Smooth muscle cell (in vitro differentiated cells): ENCODE measurements at regions not wholly inside any gene's neighbourhood (a gene's known extent, or its start where the extent isn't known, plus 50 kb on each side); places are given as distances from the start of the nearest gene placed in this dataset.

Experiments
- DNase-seq: peaks from one replicate; lab custom pipeline; 2025; ENCODE audit not compliant: unreplicated experiment; lab: John Stamatoyannopoulos, UW
- H2AFZ ChIP-seq: fragments of 200-600 bp; sonication (generic); 2 replicates; pipeline ENCODE4 v1.6.0; 2016; ENCODE audit warnings: antibody characterized with exemption, low read depth, mild to moderate bottlenecking
- H3F3A ChIP-seq: fragments of 200-600 bp; sonication (generic); 2 replicates; pipeline ENCODE4 v1.6.0; 2017; ENCODE audit warnings: antibody characterized with exemption, low read depth
- H3K27ac ChIP-seq: fragments of 200-600 bp; sonication (generic); 2 replicates; pipeline ENCODE4 v1.5.1; 2016; ENCODE audit warnings: low read depth, mild to moderate bottlenecking
- H3K27me3 ChIP-seq: fragments of 200-600 bp; sonication (generic); 2 replicates; pipeline ENCODE4 v1.6.1; 2016; ENCODE audit warnings: low read depth, mild to moderate bottlenecking
- H3K36me3 ChIP-seq: fragments of 200-600 bp; sonication (generic); 2 replicates; pipeline ENCODE4 v1.5.1; 2016; ENCODE audit warnings: low read depth
- H3K4me1 ChIP-seq: fragments of 200-600 bp; sonication (generic); 2 replicates; pipeline ENCODE4 v1.5.1; 2016; ENCODE audit warnings: low read depth
- H3K4me2 ChIP-seq: fragments of 200-600 bp; sonication (generic); 2 replicates; pipeline ENCODE4 v1.6.0; 2016; ENCODE audit warnings: mild to moderate bottlenecking
- H3K4me3 ChIP-seq: fragments of 200-600 bp; sonication (generic); 2 replicates; pipeline ENCODE4 v1.5.1; 2016; ENCODE audit warnings: mild to moderate bottlenecking
- H3K79me2 ChIP-seq: fragments of 200-600 bp; sonication (generic); 2 replicates; pipeline ENCODE4 v1.6.0; 2016; ENCODE audit warnings: low read depth, mild to moderate bottlenecking
- H3K9ac ChIP-seq: fragments of 200-600 bp; sonication (generic); 2 replicates; pipeline ENCODE4 v1.6.0; 2016; ENCODE audit warnings: low read depth
- H3K9me3 ChIP-seq: fragments of 200-600 bp; sonication (generic); replicated peaks from 2 replicates; pipeline ENCODE4 v1.5.1; 2016; ENCODE audit warnings: low read depth
- H4K20me1 ChIP-seq: fragments of 200-600 bp; sonication (generic); 2 replicates; pipeline ENCODE4 v1.6.0; 2016; ENCODE audit warnings: low read depth
- WGBS: methylation state at CpG from one replicate; pipeline ENCODE4 v1.1.7; 2016; ENCODE audit warnings: low lambda C conversion rate; 5-methylcytosine and 5-hydroxymethylcytosine counted together
- TF ChIP-seq, protein P1 (sequence below): fragments of 200-600 bp; sonication (generic); IDR thresholded peaks from 2 replicates; pipeline ENCODE4 v1.5.1; 2017; ENCODE audit warnings: borderline replicate concordance, mild to moderate bottlenecking, antibody characterized with exemption; ENCODE audit not compliant: insufficient read depth, poor library complexity, severe bottlenecking

DNA sequence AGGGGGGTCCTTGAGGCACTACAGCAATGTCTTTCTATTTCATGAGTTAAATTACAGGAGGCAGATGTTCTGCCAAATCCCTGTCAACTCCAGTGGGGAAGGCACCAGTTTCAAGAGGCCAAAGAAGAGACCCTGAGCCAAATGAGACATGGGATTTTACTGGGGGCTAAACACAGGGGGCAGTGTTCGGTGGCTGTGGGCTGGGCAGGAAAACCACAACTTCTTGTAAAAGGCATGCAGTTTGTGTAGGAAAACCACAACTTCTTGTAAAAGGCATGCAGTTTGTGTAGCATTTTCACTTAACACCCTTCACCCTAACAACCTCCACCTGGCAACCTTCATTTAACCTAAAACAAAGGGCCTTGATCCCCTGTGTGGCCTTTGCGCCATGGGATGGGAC is 61.0 kb downstream of the POLR2M start:
- H3K4me1 ChIP-seq = no peaks in the 10 kb centered on the region
- no peaks in the 10 kb centered on the region for H3K27me3 ChIP-seq
- H4K20me1 ChIP-seq = no peaks in the 10 kb centered on the region
- DNase-seq = no peak
- no peaks in the 10 kb centered on the region for H3F3A ChIP-seq
- H2AFZ ChIP-seq = no peak overlapping the region
- no peaks in the 10 kb centered on the region for H3K79me2 ChIP-seq
- H3K9me3 ChIP-seq = no peaks in the 10 kb centered on the region
- TF ChIP-seq, protein P1, sequence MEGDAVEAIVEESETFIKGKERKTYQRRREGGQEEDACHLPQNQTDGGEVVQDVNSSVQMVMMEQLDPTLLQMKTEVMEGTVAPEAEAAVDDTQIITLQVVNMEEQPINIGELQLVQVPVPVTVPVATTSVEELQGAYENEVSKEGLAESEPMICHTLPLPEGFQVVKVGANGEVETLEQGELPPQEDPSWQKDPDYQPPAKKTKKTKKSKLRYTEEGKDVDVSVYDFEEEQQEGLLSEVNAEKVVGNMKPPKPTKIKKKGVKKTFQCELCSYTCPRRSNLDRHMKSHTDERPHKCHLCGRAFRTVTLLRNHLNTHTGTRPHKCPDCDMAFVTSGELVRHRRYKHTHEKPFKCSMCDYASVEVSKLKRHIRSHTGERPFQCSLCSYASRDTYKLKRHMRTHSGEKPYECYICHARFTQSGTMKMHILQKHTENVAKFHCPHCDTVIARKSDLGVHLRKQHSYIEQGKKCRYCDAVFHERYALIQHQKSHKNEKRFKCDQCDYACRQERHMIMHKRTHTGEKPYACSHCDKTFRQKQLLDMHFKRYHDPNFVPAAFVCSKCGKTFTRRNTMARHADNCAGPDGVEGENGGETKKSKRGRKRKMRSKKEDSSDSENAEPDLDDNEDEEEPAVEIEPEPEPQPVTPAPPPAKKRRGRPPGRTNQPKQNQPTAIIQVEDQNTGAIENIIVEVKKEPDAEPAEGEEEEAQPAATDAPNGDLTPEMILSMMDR = no peak
- H3K36me3 ChIP-seq = no peaks in the 10 kb centered on the region
- WGBS = 80% methylated on average over 2 of the region's 2 CpGs
- no peak overlapping the region for H3K27ac ChIP-seq
- H3K4me3 ChIP-seq = no peak overlapping the region
- H3K4me2 ChIP-seq = no peak overlapping the region
- H3K9ac ChIP-seq = no peak overlapping the region

DNA sequence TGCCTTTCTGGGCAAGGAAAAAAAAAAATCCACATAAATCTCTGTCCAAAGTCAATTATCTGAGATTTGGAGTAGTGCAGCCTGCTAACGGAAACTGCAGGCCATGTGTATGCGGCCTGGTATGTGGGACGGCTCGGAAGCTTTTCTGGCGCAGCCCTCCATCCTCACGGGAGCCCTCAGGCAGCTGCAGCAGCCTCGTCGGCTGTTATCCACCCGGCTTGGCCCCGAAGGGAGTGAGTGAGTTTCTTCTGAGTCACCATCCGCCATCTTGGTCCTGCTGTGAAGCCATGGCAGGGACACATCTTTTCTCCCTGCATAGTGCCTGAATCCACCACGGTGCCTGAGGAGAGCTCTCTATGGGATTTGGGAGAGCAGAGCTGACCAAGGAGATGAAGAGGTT is 62.8 kb downstream of the POLR2M start:
- no peaks in the 10 kb centered on the region for H3K4me1 ChIP-seq
- no peaks in the 10 kb centered on the region for H3K27me3 ChIP-seq
- H3K9me3 ChIP-seq = no peaks in the 10 kb centered on the region
- 61% methylated on average over 12 of the region's 12 CpGs for WGBS
- H3K36me3 ChIP-seq = no peaks in the 10 kb centered on the region
- no peaks in the 10 kb centered on the region for H3K79me2 ChIP-seq
- TF ChIP-seq, protein P1 = no peak
- H3K4me3 ChIP-seq = no peak overlapping the region
- H3K27ac ChIP-seq = no peak overlapping the region
- no peaks in the 10 kb centered on the region for H3F3A ChIP-seq
- no peak overlapping the region for H2AFZ ChIP-seq
- H4K20me1 ChIP-seq = no peaks in the 10 kb centered on the region
- DNase-seq = no peak
- H3K4me2 ChIP-seq = no peak overlapping the region
- H3K9ac ChIP-seq = no peak overlapping the region

DNA sequence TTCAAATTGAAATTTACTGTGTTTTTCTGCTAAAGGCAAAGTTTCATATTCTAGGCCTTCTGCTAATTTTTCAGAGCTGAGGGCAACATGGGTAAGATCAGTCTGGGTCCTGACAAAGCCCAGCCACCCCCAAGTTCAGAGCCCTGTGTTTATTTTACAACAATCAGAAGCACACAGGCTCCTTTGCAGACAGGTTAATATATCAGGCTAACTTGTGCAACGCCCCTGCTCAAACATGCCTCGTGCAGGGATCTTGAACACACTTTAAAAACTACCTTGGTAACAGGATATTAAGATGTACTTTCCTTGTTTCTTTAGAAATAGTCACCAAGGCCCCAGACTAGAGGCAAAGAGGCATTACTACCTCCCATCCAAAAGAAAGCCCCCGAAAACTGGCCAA is 64.0 kb downstream of the POLR2M start:
- H3K4me3 ChIP-seq = no peak overlapping the region
- no peak overlapping the region for H3K4me2 ChIP-seq
- no peak overlapping the region for H3K9ac ChIP-seq
- TF ChIP-seq, protein P1 = no peak
- no peak for DNase-seq
- H3K9me3 ChIP-seq = no peaks in the 10 kb centered on the region
- H3K27ac ChIP-seq = no peak overlapping the region
- no peaks in the 10 kb centered on the region for H3K27me3 ChIP-seq
- H3F3A ChIP-seq = no peaks in the 10 kb centered on the region
- no peaks in the 10 kb centered on the region for H3K36me3 ChIP-seq
- WGBS = 88% methylated on average over 3 of the region's 3 CpGs
- H4K20me1 ChIP-seq = no peaks in the 10 kb centered on the region
- no peaks in the 10 kb centered on the region for H3K4me1 ChIP-seq
- H2AFZ ChIP-seq = no peak overlapping the region
- H3K79me2 ChIP-seq = no peaks in the 10 kb centered on the region

DNA sequence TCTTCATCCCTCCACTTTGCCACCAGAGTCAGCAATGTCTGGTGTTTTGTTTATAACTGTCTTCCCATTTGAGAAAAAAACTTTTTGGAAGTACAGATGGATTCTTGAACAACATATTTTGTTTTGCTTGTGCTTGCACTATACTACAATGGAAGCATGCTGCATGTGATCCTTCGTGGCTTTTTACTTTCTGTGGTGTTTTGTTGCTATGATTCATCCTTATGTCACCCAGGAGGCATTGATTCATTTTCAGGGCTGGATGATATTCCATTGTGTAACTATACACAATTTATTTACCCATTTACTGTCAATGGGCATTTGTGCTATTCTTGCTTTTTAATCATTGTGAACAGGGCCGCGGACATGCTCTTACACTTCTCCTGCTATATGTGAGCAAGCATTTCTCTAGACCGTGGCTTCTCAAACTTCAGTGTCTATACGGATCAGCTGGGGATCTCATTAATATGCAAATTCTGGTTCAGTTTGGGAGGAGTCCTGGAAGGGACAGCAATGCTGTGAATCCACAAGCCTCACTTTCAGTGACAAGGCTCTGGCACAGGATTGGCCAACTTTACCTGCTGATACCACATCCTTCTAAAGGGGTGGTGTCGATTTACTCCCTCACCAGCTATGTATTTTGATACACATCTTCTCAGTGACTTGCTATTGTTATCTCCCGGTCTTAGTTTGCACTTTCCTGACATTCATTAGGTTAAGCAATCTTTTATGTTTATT is 65.9 kb downstream of the POLR2M start:
- H3K4me1 ChIP-seq = peaks cover 14% of the 10 kb centered on the region
- H3K4me3 ChIP-seq = no peak overlapping the region
- no peak for DNase-seq
- H3F3A ChIP-seq = no peaks in the 10 kb centered on the region
- no peak overlapping the region for H3K4me2 ChIP-seq
- TF ChIP-seq, protein P1 = no peak
- WGBS = 69% methylated on average over 7 of the region's 7 CpGs
- H4K20me1 ChIP-seq = no peaks in the 10 kb centered on the region
- H2AFZ ChIP-seq = no peak overlapping the region
- H3K9me3 ChIP-seq = no peaks in the 10 kb centered on the region
- H3K9ac ChIP-seq = no peak overlapping the region
- no peak overlapping the region for H3K27ac ChIP-seq
- no peaks in the 10 kb centered on the region for H3K27me3 ChIP-seq
- H3K36me3 ChIP-seq = no peaks in the 10 kb centered on the region
- H3K79me2 ChIP-seq = no peaks in the 10 kb centered on the region
